ENCODE measurements at regions not wholly inside any gene's neighbourhood (a gene's known extent, or its start where the extent isn't known, plus 50 kb on each side); places are given as distances from the start of the nearest gene placed in this dataset.

- DNase-seq (ENCODE audit: low spot score) = no peak
Observed at GRCh38 chr17:72518159-72518732, 397.4 kb downstream of the SOX9 start.

- DNase-seq (ENCODE audit: low spot score) = no peak
Observed at GRCh38 chr17:72518753-72519597, 398.2 kb downstream of the SOX9 start.

GRCh38 chr17:72519598-72519936 is 398.7 kb downstream of the SOX9 start:
- DNase-seq (ENCODE audit: low spot score) = no peak

GRCh38 chr17:72520665-72521303 is 400.0 kb downstream of the SOX9 start:
- no peak for DNase-seq (ENCODE audit: low spot score)

DNA sequence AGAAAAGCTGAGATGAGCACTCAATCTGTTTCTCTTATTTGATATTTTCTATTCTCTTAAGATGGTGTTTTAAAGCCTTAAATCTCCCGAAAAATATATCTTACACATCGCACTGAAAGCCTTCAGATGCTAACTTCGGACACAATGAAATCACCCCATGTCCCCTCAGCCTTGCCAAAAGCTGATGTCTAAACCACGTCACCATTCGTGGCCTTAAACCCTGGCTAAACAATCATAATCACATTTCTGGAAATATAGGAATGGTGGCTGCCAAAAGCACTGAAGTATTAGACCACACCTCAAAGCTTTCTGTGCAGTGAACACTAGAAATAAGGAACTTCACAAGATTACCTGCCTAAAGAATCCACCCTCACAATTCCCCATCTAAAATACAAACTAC is 402.7 kb downstream of the SOX9 start:
- no peak for DNase-seq (ENCODE audit: low spot score)

- no peak for DNase-seq (ENCODE audit: low spot score)
Observed at GRCh38 chr17:72525225-72526015, 404.6 kb downstream of the SOX9 start.

DNA sequence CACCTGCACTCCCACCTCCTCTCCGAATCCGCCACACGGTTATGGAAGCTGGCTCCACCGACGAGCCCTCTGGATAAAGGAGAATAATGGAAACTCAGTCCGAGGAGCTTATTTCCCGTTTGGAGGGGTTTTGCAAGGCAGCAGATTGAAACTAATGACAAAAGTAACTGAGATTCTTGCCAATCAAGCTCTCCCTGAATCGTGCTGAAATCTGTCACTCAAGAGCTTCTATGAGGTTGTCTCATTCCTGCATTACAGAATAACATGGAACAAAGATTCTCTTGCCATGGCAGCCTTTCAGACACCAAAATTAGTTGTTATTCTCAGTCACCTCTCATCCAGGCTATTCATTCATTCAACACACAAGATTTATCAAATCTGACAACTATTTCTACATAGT is 405.9 kb downstream of the SOX9 start:
- DNase-seq (ENCODE audit: low spot score) = no peak

DNA sequence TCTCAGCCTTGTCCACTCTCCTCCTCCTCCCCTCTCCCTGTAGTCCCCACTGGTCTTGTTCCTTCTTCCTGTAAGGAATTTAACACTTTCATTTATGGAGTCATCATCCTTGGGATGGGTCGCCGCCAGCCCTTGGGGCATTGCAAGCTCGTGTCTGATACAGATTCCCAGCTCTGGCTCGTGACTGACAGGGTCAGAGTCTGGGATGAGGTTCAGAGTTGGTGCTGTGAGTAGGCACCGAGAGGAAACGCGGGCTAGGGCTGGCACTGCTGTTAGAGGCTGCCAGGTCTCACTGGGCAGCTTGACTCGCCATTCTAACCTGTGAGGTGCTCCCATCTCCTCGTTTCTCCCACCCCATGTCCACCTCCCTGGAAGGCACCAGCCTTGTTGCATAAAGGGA is 407.0 kb downstream of the SOX9 start:
- no peak for DNase-seq (ENCODE audit: low spot score)

- no peak for DNase-seq (ENCODE audit: low spot score)
Observed at GRCh38 chr17:72528683-72529082, 407.9 kb downstream of the SOX9 start.

DNA sequence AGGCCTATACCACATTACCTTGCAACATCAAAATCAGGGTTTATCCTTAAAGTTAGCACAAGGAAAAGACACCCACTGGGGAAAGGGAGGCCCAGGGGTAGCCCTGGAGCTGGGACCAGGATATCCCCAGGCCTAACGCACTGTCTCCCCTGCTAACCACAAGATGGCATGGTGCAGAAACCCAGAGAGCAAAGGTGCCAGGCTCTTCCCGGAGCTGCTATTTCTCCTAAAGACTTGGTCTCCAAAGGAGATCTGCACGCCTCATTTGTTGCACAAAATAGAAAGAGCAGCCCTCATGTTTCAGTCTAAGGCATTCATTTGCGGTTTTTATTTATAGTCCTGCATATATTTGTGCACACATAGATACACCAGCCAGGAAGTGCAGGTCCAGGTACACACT is 408.6 kb downstream of the SOX9 start:
- DNase-seq (ENCODE audit: low spot score) = no peak

DNA sequence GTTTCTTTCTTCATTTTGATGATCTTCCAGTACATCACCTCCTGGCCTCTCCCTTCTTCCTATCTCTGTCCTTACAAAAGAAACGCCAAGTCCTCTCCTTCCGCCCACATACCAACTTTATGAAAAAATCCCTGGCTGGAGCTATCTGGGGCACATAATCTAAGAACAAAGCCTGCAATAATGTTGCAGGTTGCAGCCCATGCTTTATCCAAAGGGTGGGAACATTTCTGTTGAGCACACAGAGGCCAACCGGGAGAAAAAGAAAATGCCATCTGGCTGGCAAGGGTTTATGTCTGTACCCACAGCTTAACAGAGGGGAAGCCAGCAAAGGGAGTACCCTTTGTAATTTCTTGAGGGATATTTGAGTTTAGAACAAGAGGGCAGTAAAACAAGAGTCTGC is 409.6 kb downstream of the SOX9 start:
- DNase-seq (ENCODE audit: low spot score) = no peak

GRCh38 chr17:72531729-72532128 is 410.9 kb downstream of the SOX9 start:
- DNase-seq (ENCODE audit: low spot score) = no peak

GRCh38 chr17:72534265-72534664 is 413.4 kb downstream of the SOX9 start:
- no peak for DNase-seq (ENCODE audit: low spot score)

- DNase-seq (ENCODE audit: low spot score) = no peak
Observed at GRCh38 chr17:72534776-72535175, 414.0 kb downstream of the SOX9 start.

- no peak for DNase-seq (ENCODE audit: low spot score)
Observed at GRCh38 chr17:72535346-72535745, 414.5 kb downstream of the SOX9 start.

- no peak for DNase-seq (ENCODE audit: low spot score)
Observed at GRCh38 chr17:72535779-72536178, 415.0 kb downstream of the SOX9 start.

GRCh38 chr17:72536788-72537187 is 416.0 kb downstream of the SOX9 start:
- no peak for DNase-seq (ENCODE audit: low spot score)

- DNase-seq (ENCODE audit: low spot score) = no peak
Observed at GRCh38 chr17:72538443-72538842, 417.6 kb downstream of the SOX9 start.

- no peak for DNase-seq (ENCODE audit: low spot score)
Observed at GRCh38 chr17:72538901-72539352, 418.1 kb downstream of the SOX9 start.

- peak; percentile 79 for DNase-seq (ENCODE audit: low spot score)
Observed at GRCh38 chr17:72539981-72540897, 419.4 kb downstream of the SOX9 start.

DNA sequence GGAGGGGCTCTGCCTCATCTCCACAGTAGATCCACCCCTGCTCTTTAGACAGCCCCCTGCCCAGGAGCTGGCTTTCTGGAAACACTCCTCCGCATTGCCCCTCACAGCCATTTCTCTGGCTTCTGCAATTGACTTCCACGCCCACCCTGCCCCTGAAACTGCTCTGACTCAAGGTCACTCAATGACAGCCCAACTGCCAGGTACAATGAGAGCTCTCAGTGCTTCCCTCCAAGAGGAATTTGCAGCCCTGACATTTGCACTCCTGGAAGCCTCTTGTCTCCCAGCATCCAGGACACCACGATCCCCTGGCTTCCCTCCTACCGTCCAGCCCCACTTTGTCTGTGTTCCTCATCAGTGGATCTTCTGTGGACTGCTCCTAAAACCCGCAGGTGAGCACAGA is 421.5 kb downstream of the SOX9 start:
- DNase-seq (ENCODE audit: low spot score) = no peak
